Loucy (cell line): ENCODE measurements at regions not wholly inside any gene's neighbourhood (a gene's known extent, or its start where the extent isn't known, plus 50 kb on each side); places are given as distances from the start of the nearest gene placed in this dataset.

ENCODE experiments used
- H2AFZ ChIP-seq: fragments of 200-600 bp; sonication (generic); 2 replicates; pipeline ENCODE4 v1.6.0; 2016; ENCODE audit warnings: antibody characterized with exemption, mild to moderate bottlenecking, low read length, moderate library complexity
- H3F3A ChIP-seq: fragments of 200-600 bp; 2 replicates; pipeline ENCODE4 v1.6.0; 2016; ENCODE audit warnings: antibody characterized with exemption, low read depth, mild to moderate bottlenecking
- H3K27me3 ChIP-seq: fragments of 200-600 bp; sonication (generic); 2 replicates; pipeline ENCODE4 v1.6.1; 2014; ENCODE audit warnings: low read length, mild to moderate bottlenecking; ENCODE audit not compliant: insufficient read depth, poor library complexity, severe bottlenecking
- H3K36me3 ChIP-seq: fragments of 200-600 bp; sonication (generic); 2 replicates; pipeline ENCODE4 v1.6.1; 2016; ENCODE audit warnings: low read length; ENCODE audit not compliant: insufficient read depth
- H3K4me1 ChIP-seq: fragments of 200-600 bp; sonication (generic); 2 replicates; pipeline ENCODE4 v1.5.1; 2014; ENCODE audit warnings: low read length, mild to moderate bottlenecking; ENCODE audit not compliant: insufficient read depth, poor library complexity, severe bottlenecking
- H3K4me2 ChIP-seq: fragments of 200-600 bp; sonication (generic); 2 replicates; pipeline ENCODE4 v1.6.0; 2014; ENCODE audit warnings: antibody characterized with exemption, low read length, low read depth, mild to moderate bottlenecking; ENCODE audit not compliant: poor library complexity, severe bottlenecking
- H3K4me3 ChIP-seq: fragments of 200-600 bp; sonication (generic); 2 replicates; pipeline ENCODE4 v1.5.1; 2014; ENCODE audit warnings: low read length, mild to moderate bottlenecking, mixed read lengths; ENCODE audit not compliant: poor library complexity, severe bottlenecking
- H3K79me2 ChIP-seq: fragments of 200-600 bp; sonication (generic); 2 replicates; pipeline ENCODE4 v1.6.1; 2014; ENCODE audit warnings: low read length; ENCODE audit not compliant: insufficient read depth
- H3K9ac ChIP-seq: fragments of 200-600 bp; sonication (generic); 2 replicates; pipeline ENCODE4 v1.6.0; 2014; ENCODE audit warnings: mild to moderate bottlenecking, low read depth, low read length, moderate library complexity; ENCODE audit not compliant: poor library complexity, severe bottlenecking
- H3K9me2 ChIP-seq: fragments of 200-600 bp; sonication (generic); replicated peaks from 2 replicates; pipeline ENCODE4 v1.6.1; 2016; ENCODE audit warnings: low read depth, low read length, mixed read lengths
- H3K9me3 ChIP-seq: fragments of 200-600 bp; sonication (generic); 2 replicates; pipeline ENCODE4 v1.6.1; 2014; ENCODE audit warnings: mild to moderate bottlenecking, antibody characterized with exemption, low read length, low read depth; ENCODE audit not compliant: insufficient read depth
- H4K20me1 ChIP-seq: fragments of 200-600 bp; sonication (generic); 2 replicates; pipeline ENCODE4 v1.6.0; 2014; ENCODE audit warnings: antibody characterized with exemption, low read length, mild to moderate bottlenecking; ENCODE audit not compliant: insufficient read depth, poor library complexity, severe bottlenecking
- CTCF ChIP-seq: fragments of 200-600 bp; sonication (generic); conservative IDR thresholded peaks from 2 replicates; pipeline ENCODE4 v1.5.1; 2014; ENCODE audit warnings: mild to moderate bottlenecking, antibody characterized with exemption, low read length
- EZH2phosphoT487 ChIP-seq: fragments of 200-600 bp; IDR thresholded peaks from 2 replicates; pipeline ENCODE4 v1.6.1; 2018; ENCODE audit warnings: antibody characterized with exemption, mild to moderate bottlenecking, moderate library complexity, borderline replicate concordance

- TF ChIP-seq EZH2phosphoT487 (no peak), CTCF (no peak)
- Histone ChIP-seq H3K36me3 (no peaks in the 10 kb centered on the region), H2AFZ (no peak overlapping the region), H4K20me1 (no peaks in the 10 kb centered on the region), H3K27me3 (no peaks in the 10 kb centered on the region), H3K79me2 (no peaks in the 10 kb centered on the region), H3K9me2 (no peaks in the 10 kb centered on the region), H3K4me1 (no peaks in the 10 kb centered on the region), H3K4me2 (no peak overlapping the region), H3K4me3 (no peak overlapping the region), H3F3A (no peaks in the 10 kb centered on the region), H3K9ac (no peak overlapping the region), H3K9me3 (no peaks in the 10 kb centered on the region)
Measured at GRCh38 chr2:129334128-129334527, 645.3 kb upstream of the RAB6C start.

GRCh38 chr2:129334696-129335410 is 644.6 kb upstream of the RAB6C start:
- Histone ChIP-seq H3K9me3 (no peaks in the 10 kb centered on the region), H3K9ac (no peak overlapping the region), H3K27me3 (no peaks in the 10 kb centered on the region), H3K4me2 (no peak overlapping the region), H2AFZ (no peak overlapping the region), H3K4me3 (no peak overlapping the region), H3F3A (no peaks in the 10 kb centered on the region), H3K79me2 (no peaks in the 10 kb centered on the region), H3K9me2 (no peaks in the 10 kb centered on the region), H4K20me1 (no peaks in the 10 kb centered on the region), H3K4me1 (no peaks in the 10 kb centered on the region), H3K36me3 (no peaks in the 10 kb centered on the region)
- TF ChIP-seq CTCF (no peak), EZH2phosphoT487 (no peak)

GRCh38 chr2:129336276-129336675 is 643.2 kb upstream of the RAB6C start:
- Histone ChIP-seq H3K4me2 (no peak overlapping the region), H3K4me1 (no peaks in the 10 kb centered on the region), H3K36me3 (no peaks in the 10 kb centered on the region), H3K9me2 (no peaks in the 10 kb centered on the region), H3K9me3 (no peaks in the 10 kb centered on the region), H3K79me2 (no peaks in the 10 kb centered on the region), H3F3A (no peaks in the 10 kb centered on the region), H3K9ac (no peak overlapping the region), H3K27me3 (no peaks in the 10 kb centered on the region), H4K20me1 (no peaks in the 10 kb centered on the region), H2AFZ (no peak overlapping the region), H3K4me3 (no peak overlapping the region)
- no peak for TF ChIP-seq EZH2phosphoT487
- no peak for TF ChIP-seq CTCF
